Subcutaneous abdominal adipose tissue (tissue), 5 donors: ENCODE measurements at regions not wholly inside any gene's neighbourhood (a gene's known extent, or its start where the extent isn't known, plus 50 kb on each side); places are given as distances from the start of the nearest gene placed in this dataset.
"Not testable (repeated sequence)": the region's sequence is repeated elsewhere in the genome, so short reads cannot be mapped to it uniquely, and the experiment has no call there.

Source experiments
- H3K27ac ChIP-seq: one replicate; pipeline ENCODE4 v1.7.0; 2013; ENCODE audit warnings: low read depth, mild to moderate bottlenecking, inconsistent platforms, low read length, moderate library complexity
- H3K27me3 ChIP-seq, 5 donors: one replicate each; pipeline ENCODE4 v1.7.0; 2013; ENCODE audit warnings: low read length in 5 of 5, inconsistent platforms in 1 of 5; ENCODE audit not compliant: control insufficient read depth in 5 of 5, insufficient read depth in 4 of 5
- H3K36me3 ChIP-seq, 5 donors: one replicate each; pipeline ENCODE4 v1.7.0; 2013; ENCODE audit warnings: low read length in 5 of 5; ENCODE audit not compliant: control insufficient read depth in 5 of 5, insufficient read depth in 5 of 5
- H3K4me1 ChIP-seq, 5 donors: one replicate each; pipeline ENCODE4 v1.7.0; 2013; ENCODE audit warnings: low read length in 5 of 5, mild to moderate bottlenecking in 3 of 5, moderate library complexity in 1 of 5; ENCODE audit not compliant: control insufficient read depth in 5 of 5, insufficient read depth in 5 of 5
- H3K4me3 ChIP-seq, 5 donors: one replicate each; pipeline ENCODE4 v1.7.0; 2013; ENCODE audit warnings: low read length in 5 of 5, low read depth in 1 of 5
- H3K9ac ChIP-seq, 5 donors: one replicate each; pipeline ENCODE4 v1.7.0; 2013; ENCODE audit warnings: low read length in 5 of 5, mild to moderate bottlenecking in 4 of 5, moderate library complexity in 3 of 5
- H3K9me3 ChIP-seq, 5 donors: one replicate each; pipeline ENCODE4 v1.7.0; 2013; ENCODE audit warnings: low read length in 5 of 5; ENCODE audit not compliant: control insufficient read depth in 5 of 5
- donor health status: healthy.
- donor health status: healthy.
- donor health status: healthy.
- donor health status: healthy.
- donor health status: healthy.

DNA sequence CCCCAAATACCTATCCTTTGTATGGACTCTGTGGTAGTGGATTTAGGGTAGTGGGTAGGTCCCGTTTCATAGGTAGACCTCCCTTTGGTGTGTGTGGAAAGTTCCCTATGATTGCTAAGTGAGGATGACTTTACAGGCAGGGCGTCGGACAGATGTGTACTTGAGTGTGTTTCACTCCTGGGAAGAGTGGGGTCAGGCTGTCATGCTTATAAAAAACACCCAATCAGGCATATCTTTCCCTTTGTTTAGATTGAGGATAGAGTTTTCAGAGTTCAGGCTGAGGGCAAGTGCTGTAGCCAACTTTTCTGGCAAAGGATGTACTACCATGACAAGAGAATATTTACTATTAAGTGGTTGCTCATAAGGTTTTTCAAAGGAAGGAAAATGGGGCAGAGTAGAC lies 242.0 kb downstream of the YTHDC2 start:
- Histone ChIP-seq H3K9me3 (no peaks in the 10 kb centered on the region), H3K36me3 (no peaks in the 10 kb centered on the region), H3K27ac (no peak overlapping the region), H3K4me1 (no peaks in the 10 kb centered on the region), H3K4me3 (no peak overlapping the region), H3K27me3 (no peaks in the 10 kb centered on the region), H3K9ac (no peak overlapping the region)

DNA sequence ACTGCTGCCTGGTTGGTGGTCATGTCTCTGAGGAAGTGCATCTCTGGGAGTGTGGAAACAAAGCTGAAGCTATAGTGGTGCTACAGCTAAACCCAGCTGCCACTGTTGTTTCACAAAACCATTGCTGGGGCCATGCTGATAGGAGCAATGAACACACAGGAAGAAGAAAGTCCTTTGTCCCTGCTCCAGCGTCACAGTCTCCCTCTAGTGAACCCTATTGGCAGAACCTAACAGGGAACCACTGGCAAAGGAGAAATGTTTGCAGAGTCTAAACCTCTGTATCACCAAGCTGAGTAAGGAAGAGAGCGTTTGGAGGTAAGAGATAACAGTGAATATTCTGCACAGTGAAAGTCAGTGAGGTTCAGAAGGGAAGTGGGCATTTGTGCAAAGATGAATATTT lies 244.0 kb downstream of the YTHDC2 start:
- no peak overlapping the region for H3K27ac ChIP-seq
- no peaks in the 10 kb centered on the region for H3K27me3 ChIP-seq
- H3K9ac ChIP-seq: no peak overlapping the region
- no peaks in the 10 kb centered on the region for H3K9me3 ChIP-seq
- H3K4me3 ChIP-seq: no peak overlapping the region
- H3K4me1 ChIP-seq: no peaks in the 10 kb centered on the region
- no peaks in the 10 kb centered on the region for H3K36me3 ChIP-seq

DNA sequence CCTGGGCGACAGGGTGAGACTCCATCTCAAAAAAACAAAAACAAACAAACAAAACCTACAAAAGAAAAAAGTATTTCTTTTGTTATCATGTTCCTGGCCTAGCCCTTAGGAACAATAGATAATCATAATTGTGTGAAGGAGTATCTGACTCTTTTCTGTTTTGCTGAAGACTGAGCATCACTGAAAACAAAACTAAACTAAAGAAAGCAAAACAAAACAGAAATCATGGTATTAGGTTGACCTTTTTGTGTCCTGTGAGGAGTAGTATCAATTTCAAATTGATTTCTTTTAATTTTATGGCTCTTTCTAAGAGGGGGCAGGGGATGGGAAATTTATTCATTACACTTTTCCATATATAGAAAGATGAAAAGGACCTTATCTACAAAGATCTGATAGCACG lies 246.0 kb downstream of the YTHDC2 start:
- no peak overlapping the region for H3K4me3 ChIP-seq
- H3K27me3 ChIP-seq: no peaks in the 10 kb centered on the region
- H3K4me1 ChIP-seq: no peaks in the 10 kb centered on the region
- no peaks in the 10 kb centered on the region for H3K36me3 ChIP-seq
- H3K9ac ChIP-seq: no peak overlapping the region
- H3K9me3 ChIP-seq: no peaks in the 10 kb centered on the region
- no peak overlapping the region for H3K27ac ChIP-seq

DNA sequence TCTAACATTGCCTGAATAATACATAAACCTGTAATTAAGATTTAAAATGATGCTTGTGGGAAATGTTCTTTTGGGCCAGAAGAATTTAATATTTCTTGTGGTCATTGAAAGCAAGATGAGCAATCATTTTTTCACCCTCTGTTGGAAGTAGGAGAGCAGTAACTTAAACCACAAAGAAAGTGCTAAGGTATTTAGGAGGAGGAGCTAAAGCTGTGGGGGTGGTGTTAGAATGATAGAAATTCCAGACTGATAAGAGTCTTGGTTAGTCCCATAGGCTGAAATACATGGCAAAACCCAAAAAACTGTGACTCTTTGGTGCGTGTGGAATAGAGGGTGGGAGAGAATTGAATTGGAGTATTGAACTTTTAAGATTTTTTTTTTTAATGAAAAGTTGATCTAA lies 247.0 kb downstream of the YTHDC2 start:
- Histone ChIP-seq H3K27ac (no peak overlapping the region), H3K27me3 (no peaks in the 10 kb centered on the region), H3K9me3 (no peaks in the 10 kb centered on the region), H3K4me3 (no peak overlapping the region), H3K9ac (no peak overlapping the region), H3K4me1 (no peaks in the 10 kb centered on the region), H3K36me3 (no peaks in the 10 kb centered on the region)

DNA sequence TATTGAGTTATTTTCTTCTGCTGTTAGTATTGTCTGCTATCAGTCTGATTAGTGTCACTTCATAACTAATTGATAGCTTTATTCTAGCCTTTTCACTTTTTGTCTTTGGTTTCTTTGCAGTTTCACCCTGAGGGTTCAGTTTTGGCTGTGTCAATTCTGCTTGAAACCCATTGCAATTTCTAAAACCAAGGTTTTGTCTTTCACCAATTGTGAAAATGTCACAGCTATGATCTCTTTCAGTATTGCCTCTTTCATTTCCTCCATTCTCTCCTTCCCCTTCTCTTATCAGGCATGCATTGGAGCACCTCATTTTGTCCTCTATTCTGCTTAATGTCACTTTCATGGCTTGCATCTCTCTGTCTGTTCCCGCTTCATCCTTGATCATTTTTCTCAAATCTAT lies 248.1 kb downstream of the YTHDC2 start:
- Histone ChIP-seq H3K4me1 (no peaks in the 10 kb centered on the region), H3K9ac (no peak overlapping the region), H3K27ac (no peak overlapping the region), H3K4me3 (no peak overlapping the region), H3K36me3 (no peaks in the 10 kb centered on the region), H3K9me3 (peaks cover under 1 to 7% (median 3%) of the 10 kb centered on the region in 5 donors), H3K27me3 (no peaks in the 10 kb centered on the region)

DNA sequence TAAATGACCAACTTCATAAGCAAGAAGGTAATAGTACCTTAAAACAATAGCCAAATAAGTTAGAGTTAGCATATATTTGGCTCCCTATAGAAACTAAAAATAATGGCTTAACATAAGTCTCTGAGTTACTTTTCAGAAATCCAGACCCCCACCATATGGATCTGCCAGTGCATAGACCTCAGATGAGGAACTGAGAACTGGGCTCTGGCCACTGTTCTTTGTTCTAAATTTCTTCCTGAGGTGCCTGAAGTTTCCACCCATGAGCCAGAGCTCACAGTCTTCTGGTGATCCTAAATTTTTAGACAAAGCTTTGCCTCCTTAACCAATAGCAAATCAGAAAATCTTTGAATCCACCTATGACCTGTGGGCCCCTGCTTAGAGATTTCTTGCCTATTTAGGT lies 250.9 kb downstream of the YTHDC2 start:
- H3K4me3 ChIP-seq: no peak overlapping the region
- no peak overlapping the region for H3K27ac ChIP-seq
- H3K4me1 ChIP-seq: no peaks in the 10 kb centered on the region
- no peaks in the 10 kb centered on the region for H3K27me3 ChIP-seq
- no peaks in the 10 kb centered on the region for H3K36me3 ChIP-seq
- peaks cover 3 to 20% (median 13%) of the 10 kb centered on the region in 5 donors for H3K9me3 ChIP-seq
- H3K9ac ChIP-seq: no peak overlapping the region

DNA sequence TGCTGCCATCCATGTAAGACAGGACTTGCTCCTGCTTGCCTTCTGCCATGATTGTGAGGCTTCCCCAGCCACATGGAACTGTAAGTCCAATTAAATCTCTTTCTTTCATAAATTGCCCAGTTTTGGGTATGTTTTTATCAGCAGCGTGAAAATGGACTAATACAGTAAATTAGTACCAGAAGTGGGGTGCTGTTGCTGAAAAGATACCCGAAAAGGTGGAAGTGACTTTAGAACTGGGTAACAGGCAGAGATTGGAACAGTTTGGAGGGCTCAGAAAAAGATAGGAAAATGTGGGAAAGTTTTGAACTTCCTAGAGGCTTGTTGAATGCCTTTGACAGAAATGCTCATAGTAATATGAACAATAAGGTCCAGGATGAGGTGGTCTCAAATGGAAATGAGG lies 253.3 kb downstream of the YTHDC2 start:
- H3K36me3 ChIP-seq, H3K4me3 ChIP-seq, H3K27me3 ChIP-seq, H3K4me1 ChIP-seq, H3K27ac ChIP-seq, H3K9ac ChIP-seq: not testable (repeated sequence)
- peaks cover 3 to 20% (median 13%) of the 10 kb centered on the region in 5 donors for H3K9me3 ChIP-seq

DNA sequence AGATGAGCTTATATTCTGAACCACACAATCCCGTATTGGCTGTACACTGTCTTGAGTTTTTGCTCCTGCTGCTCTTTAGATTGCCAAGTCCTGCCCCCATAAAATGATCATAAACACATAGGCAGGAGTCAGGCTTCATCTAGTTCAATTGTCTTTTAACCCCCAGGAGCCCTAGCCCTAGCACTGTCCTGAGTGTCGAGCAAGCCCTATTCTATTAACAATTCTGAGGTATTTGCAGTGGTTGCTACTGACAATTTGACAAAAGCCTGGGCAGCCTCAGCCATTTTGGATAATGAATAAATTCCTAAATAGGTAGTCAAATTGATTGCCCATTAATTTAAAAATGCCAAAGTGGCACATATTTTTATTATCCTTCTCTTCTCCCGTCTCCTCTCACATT lies 257.2 kb downstream of the YTHDC2 start:
- Histone ChIP-seq H3K4me1 (no peaks in the 10 kb centered on the region), H3K9me3 (peaks cover 3 to 20% (median 13%) of the 10 kb centered on the region in 5 donors), H3K27ac (no peak overlapping the region), H3K4me3 (no peak overlapping the region), H3K9ac (no peak overlapping the region), H3K36me3 (no peaks in the 10 kb centered on the region), H3K27me3 (no peaks in the 10 kb centered on the region)

DNA sequence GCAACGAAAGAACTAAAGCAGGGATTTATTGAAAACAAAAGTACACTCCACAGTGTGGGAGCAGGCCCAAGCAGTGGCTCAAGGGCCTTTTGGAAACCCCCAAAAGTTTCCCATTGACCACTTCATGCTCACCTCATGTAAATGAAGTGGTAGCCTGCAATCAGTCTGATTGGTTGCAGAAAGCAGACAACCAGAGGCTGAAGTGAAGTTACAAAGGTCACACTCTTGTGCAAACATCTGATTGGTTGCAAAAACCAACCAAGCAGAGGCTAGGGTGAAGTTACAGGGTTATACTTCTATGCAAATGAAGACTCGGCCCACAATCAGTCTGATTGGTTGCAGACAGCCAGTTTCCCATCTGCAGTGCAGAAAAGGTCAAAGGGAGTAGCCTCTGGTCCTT lies 258.0 kb downstream of the YTHDC2 start:
- Histone ChIP-seq H3K4me3 (no peak overlapping the region), H3K9ac (no peak overlapping the region), H3K27ac (no peak overlapping the region), H3K36me3 (no peaks in the 10 kb centered on the region), H3K4me1 (no peaks in the 10 kb centered on the region), H3K9me3 (peaks cover 0 to 14% (median 11%) of the 10 kb centered on the region in 5 donors), H3K27me3 (no peaks in the 10 kb centered on the region)

DNA sequence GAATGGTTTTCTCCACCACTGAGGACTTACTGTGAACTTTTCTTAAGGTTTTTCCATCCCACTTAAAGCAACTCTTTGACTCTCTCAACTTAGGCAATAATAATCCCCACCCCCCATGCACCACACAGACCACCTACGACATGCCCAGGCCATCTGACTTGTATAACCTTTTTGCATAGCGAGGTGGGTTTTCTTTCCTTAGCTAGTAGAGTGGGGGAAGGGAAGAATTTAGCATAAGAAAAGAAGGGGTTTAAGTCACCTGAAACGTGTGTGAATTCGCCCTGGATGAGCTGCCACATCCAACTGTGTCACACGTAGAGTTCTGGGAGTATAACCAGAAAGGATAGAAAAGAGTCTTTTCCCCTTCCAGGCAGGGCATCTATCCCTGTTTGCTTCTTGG lies 262.7 kb downstream of the YTHDC2 start:
- no peak overlapping the region for H3K4me3 ChIP-seq
- H3K4me1 ChIP-seq: no peaks in the 10 kb centered on the region
- H3K27me3 ChIP-seq: no peaks in the 10 kb centered on the region
- no peak overlapping the region for H3K9ac ChIP-seq
- no peak overlapping the region for H3K27ac ChIP-seq
- H3K9me3 ChIP-seq: no peaks in the 10 kb centered on the region
- no peaks in the 10 kb centered on the region for H3K36me3 ChIP-seq

DNA sequence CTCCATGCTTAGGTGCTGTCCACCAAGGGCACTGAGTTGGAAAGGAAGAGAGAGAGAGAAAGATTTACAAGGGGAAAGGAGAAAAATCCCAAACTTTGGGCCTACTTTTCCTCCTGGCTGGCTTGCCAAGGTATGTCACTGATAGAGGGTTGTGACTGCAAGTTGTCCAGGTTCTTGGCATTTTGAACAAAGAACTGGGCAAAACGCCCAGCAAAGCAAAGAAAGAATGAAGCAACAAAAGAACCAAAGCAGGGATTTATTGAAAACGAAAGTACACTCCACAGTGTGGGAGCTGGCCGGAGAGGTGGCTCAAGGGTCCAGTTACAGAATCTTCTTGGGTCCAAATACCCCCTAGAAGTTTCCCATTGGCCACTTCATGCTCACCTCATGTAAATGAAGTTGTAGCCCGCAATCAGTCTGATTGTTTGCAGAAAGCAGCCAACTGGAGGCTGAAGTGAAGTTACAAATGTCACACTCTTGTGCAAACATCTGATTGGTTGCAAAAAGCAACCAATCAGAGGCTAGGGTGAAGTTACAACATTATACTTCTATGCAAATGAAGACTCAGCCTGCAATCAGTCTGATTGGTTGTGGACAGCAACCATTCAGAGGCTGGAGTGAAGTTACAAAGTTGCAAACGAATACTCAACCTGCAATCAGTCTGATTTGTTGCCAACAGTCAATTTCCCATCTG lies 263.5 kb downstream of the YTHDC2 start:
- H3K4me3 ChIP-seq: no peak overlapping the region
- no peaks in the 10 kb centered on the region for H3K4me1 ChIP-seq
- H3K27ac ChIP-seq: no peak overlapping the region
- H3K36me3 ChIP-seq: no peaks in the 10 kb centered on the region
- no peak overlapping the region for H3K9ac ChIP-seq
- H3K9me3 ChIP-seq: no peaks in the 10 kb centered on the region
- no peaks in the 10 kb centered on the region for H3K27me3 ChIP-seq
